Stomach (tissue), 8 donors: ENCODE measurements at regions not wholly inside any gene's neighbourhood (a gene's known extent, or its start where the extent isn't known, plus 50 kb on each side); places are given as distances from the start of the nearest gene placed in this dataset.

Experiments
- DNase-seq, 2 donors: peaks; one replicate each; pipeline versions ENCODE4 v3.0.0 to v3.0.0-alpha.2; 2013 to 2019
- H3K27ac ChIP-seq, 5 donors: fragments of 200-600 bp in 4 of 5; sonication (generic) in 4 of 5; one replicate each; pipeline ENCODE4 v1.5.1; 2013 to 2019; ENCODE audit warnings: mild to moderate bottlenecking in 1 of 5, moderate library complexity in 1 of 5
- H3K27me3 ChIP-seq, 3 donors: fragments of 200-600 bp; sonication (generic); one replicate each; pipeline ENCODE4 v1.5.1; 2017 to 2019; ENCODE audit warnings: mixed run types in 1 of 3
- H3K36me3 ChIP-seq, 4 donors: fragments of 200-600 bp; sonication (generic); 1 replicate in 3 of 4; 2 replicates in 1 of 4; pipeline ENCODE4 v1.5.1; 2016 to 2019
- H3K4me1 ChIP-seq, 4 donors: fragments of 200-600 bp; sonication (generic); one replicate each; pipeline ENCODE4 v1.5.1; 2016 to 2019
- H3K4me3 ChIP-seq, 4 donors: fragments of 200-600 bp; sonication (generic) in 3 of 4; one replicate each; pipeline ENCODE4 v1.5.1; 2016 to 2019; ENCODE audit warnings: mild to moderate bottlenecking in 1 of 4
- H3K9me3 ChIP-seq, 4 donors: fragments of 200-600 bp; sonication (generic); one replicate each; pipeline ENCODE4 v1.5.1; 2016 to 2019
- EP300 ChIP-seq: sonication (generic); formaldehyde crosslinking; IDR thresholded peaks from one replicate; pipeline ENCODE4 v1.6.1; 2017; ENCODE audit warnings: antibody characterized with exemption
- POLR2A ChIP-seq, 4 donors: fragments of 450-650 bp; IDR thresholded peaks; one replicate each; pipeline ENCODE4 v1.6.1; 2016; ENCODE audit warnings: antibody characterized with exemption in 4 of 4, control low read depth in 2 of 4, mild to moderate bottlenecking in 1 of 4, moderate library complexity in 1 of 4
- POLR2AphosphoS5 ChIP-seq, 3 donors: sonication (generic); formaldehyde crosslinking; IDR thresholded peaks; one replicate each; pipeline ENCODE4 v1.6.1; 2016; ENCODE audit warnings: antibody characterized with exemption in 3 of 3
- WGBS, 5 donors: extraction: QIAGEN DNeasy Blood & Tissue Kit in 3 of 5; methylation state at CpG; one replicate each; pipeline versions ENCODE4 v1.1.5 to v1.1.7; 2013 to 2018; 5-methylcytosine and 5-hydroxymethylcytosine counted together
- intact Hi-C: fragments of 100-400 bp; cut with DNase I; formaldehyde crosslinking; loops from one replicate; pipeline ENCODE4 v1.15.1; 2023; ENCODE audit warnings: low total_unique reads
- TF ChIP-seq, protein P1 (sequence below), 7 experiments: fragments of 450-650 bp in 4 of 7; fragments of 200-600 bp in 3 of 7; sonication (generic) in 3 of 7; IDR thresholded peaks; one replicate each; pipeline ENCODE4 v1.5.1; 2016 to 2019; ENCODE audit warnings: antibody characterized with exemption in 7 of 7, control low read depth in 2 of 7, mild to moderate bottlenecking in 1 of 7
- donor health status: healthy with polysubstance abuse.
- donor health status: Bipolar disorder and iron deficiency.
- donor health status: healthy.

DNA sequence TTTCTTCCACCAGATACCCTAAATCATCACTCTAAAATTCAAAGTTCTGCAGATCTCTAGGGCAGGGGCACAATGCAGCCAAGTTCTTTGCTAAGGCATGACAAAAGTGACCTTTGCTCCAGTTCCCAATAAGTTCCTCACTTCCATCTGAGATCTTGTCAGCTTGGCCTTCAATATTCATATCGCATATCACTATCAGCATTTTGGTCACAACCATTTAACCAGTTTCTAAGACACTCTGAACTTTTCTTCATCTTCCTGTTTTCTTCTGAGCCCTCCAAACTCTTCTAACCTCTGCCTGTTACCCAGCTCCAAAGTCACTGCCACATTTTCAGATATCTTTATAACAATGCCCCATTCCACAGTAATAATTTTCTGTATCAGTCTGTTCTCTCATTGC lies 452.6 kb upstream of the TRIB2 start:
- no peaks in the 10 kb centered on the region for H3K9me3 ChIP-seq
- intact Hi-C loops = no loop called here
- no peak overlapping the region for H3K27ac ChIP-seq
- no peak overlapping the region for H3K4me3 ChIP-seq
- no peaks in the 10 kb centered on the region for H3K36me3 ChIP-seq
- H3K4me1 ChIP-seq = peaks cover 0 to 12% (median 4%) of the 10 kb centered on the region in 4 donors
- WGBS, 5 donors = 65 to 86% (median 80%) methylated on average over 1 of the region's 1 CpG
- DNase-seq = no peak
- no peaks in the 10 kb centered on the region for H3K27me3 ChIP-seq
- TF ChIP-seq, protein P1, sequence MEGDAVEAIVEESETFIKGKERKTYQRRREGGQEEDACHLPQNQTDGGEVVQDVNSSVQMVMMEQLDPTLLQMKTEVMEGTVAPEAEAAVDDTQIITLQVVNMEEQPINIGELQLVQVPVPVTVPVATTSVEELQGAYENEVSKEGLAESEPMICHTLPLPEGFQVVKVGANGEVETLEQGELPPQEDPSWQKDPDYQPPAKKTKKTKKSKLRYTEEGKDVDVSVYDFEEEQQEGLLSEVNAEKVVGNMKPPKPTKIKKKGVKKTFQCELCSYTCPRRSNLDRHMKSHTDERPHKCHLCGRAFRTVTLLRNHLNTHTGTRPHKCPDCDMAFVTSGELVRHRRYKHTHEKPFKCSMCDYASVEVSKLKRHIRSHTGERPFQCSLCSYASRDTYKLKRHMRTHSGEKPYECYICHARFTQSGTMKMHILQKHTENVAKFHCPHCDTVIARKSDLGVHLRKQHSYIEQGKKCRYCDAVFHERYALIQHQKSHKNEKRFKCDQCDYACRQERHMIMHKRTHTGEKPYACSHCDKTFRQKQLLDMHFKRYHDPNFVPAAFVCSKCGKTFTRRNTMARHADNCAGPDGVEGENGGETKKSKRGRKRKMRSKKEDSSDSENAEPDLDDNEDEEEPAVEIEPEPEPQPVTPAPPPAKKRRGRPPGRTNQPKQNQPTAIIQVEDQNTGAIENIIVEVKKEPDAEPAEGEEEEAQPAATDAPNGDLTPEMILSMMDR (IDR thresholded peaks at IDR 0.05) = no peak
- TF ChIP-seq EP300 (no peak), POLR2AphosphoS5 (IDR thresholded peaks at IDR 0.05) (no peak), POLR2A (IDR thresholded peaks at IDR 0.05) (no peak)

DNA sequence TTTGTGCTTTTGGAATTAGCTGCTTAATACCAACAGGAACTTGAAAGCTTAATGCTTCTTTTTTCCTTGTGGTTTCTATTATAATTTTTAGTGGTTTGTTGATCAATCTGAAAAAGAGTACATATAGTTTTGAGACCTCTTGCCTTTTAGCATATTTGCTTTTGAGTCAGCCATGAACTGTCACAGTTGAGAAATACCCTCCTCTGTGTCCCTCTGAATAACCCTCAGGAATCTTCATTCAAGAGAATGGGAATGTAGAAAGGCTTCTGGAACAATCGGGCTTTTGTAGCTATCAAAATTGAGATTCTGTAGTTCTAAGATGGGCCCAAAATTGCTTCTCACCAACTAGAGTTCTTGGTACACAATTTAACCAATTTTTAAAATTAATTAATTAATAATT lies 451.1 kb upstream of the TRIB2 start:
- no peak for DNase-seq
- intact Hi-C loops = no loop called here
- 84 to 100% (median 94%) methylated on average over 1 of the region's 1 CpG for WGBS, 5 donors
- TF ChIP-seq POLR2AphosphoS5 (IDR thresholded peaks at IDR 0.05) (no peak), EP300 (no peak), POLR2A (IDR thresholded peaks at IDR 0.05) (no peak)
- TF ChIP-seq, protein P1 (IDR thresholded peaks at IDR 0.05) = no peak
- Histone ChIP-seq H3K27ac (no peak overlapping the region), H3K4me3 (no peak overlapping the region), H3K4me1 (peaks cover 0 to 12% (median 4%) of the 10 kb centered on the region in 4 donors), H3K36me3 (no peaks in the 10 kb centered on the region), H3K27me3 (no peaks in the 10 kb centered on the region), H3K9me3 (no peaks in the 10 kb centered on the region)

DNA sequence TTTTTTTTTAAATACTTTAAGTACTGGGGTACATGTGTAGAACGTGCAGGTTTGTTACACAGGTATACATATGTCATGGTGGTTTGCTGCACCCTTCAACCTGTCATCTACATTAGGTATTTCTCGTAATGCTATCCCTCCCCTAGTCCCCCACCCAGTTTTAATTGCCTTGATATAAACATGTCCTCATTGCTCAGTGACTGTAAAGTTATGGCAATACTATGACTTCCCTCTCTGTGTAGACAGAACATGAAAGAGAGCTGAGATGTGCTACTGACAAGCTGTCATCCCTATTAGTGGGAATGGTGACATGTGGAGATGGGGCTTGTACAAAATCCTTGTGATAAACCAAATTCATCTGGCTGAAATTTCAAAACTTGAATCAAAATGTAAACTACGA lies 449.7 kb upstream of the TRIB2 start:
- 93 to 96% (median 95%) methylated on average over 3 of the region's 3 CpGs for WGBS, 5 donors
- DNase-seq = no peak
- H3K27ac ChIP-seq = no peak overlapping the region
- no peaks in the 10 kb centered on the region for H3K36me3 ChIP-seq
- no peaks in the 10 kb centered on the region for H3K9me3 ChIP-seq
- no peaks in the 10 kb centered on the region for H3K27me3 ChIP-seq
- intact Hi-C loops = no loop called here
- H3K4me3 ChIP-seq = no peak overlapping the region
- H3K4me1 ChIP-seq = peaks cover 0 to 12% (median 4%) of the 10 kb centered on the region in 4 donors
- TF ChIP-seq, protein P1 (IDR thresholded peaks at IDR 0.05) = no peak
- no peak for TF ChIP-seq POLR2AphosphoS5 (IDR thresholded peaks at IDR 0.05)
- TF ChIP-seq EP300 = no peak
- TF ChIP-seq POLR2A (IDR thresholded peaks at IDR 0.05) = no peak

DNA sequence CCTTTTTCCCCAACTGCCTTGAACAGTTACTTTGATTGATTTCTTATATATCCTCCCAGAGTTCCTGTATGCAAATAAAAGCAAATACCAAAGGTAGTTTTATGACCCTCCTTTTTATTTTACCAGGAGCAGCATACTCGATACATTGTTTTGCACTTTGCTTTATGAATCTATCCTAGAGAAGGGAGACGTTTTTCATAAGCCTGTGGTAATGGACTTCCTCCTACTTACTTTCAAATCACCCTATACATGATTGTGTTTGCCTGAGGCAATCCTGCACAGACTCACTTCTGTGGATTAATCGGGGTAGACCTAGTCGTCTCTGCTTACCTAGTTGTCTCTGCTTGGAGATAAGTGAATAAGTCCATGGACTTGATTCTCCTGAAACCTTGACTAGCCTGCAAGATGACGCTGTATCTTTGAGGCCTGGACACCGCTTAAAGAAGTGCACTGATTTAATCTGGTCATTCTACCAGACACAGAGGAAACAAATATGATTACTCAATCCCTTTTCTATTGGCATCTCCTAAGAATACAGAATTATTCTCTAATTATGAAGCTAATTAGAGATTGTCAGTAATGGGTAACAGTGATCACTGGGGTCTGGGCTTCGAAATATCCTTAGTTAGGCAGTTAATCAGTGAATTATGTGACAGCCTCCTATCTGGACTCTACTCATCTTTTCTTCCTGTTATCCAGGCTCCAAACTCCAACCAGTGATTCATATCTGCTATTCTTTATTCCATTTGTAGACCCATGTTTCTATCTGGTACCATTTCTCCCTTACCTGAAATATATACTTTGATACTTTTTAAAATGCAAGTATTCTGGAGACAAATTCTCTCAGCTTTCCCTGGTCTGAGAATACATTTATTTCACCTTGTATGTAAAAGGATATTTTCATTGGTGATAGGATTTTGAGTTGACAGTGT lies 447.4 kb upstream of the TRIB2 start:
- intact Hi-C loops = no loop called here
- WGBS, 5 donors = 81 to 91% (median 83%) methylated on average over 7 of the region's 7 CpGs

More for the DNA sequence above, 447.4 kb upstream of the TRIB2 start:
- no peak overlapping the region for H3K27ac ChIP-seq
- DNase-seq = no peak
- no peaks in the 10 kb centered on the region for H3K36me3 ChIP-seq
- TF ChIP-seq, protein P1 (IDR thresholded peaks at IDR 0.05) = no peak
- TF ChIP-seq POLR2A (IDR thresholded peaks at IDR 0.05) (no peak), EP300 (no peak), POLR2AphosphoS5 (IDR thresholded peaks at IDR 0.05) (no peak)
- H3K4me3 ChIP-seq = no peak overlapping the region
- no peaks in the 10 kb centered on the region for H3K9me3 ChIP-seq
- H3K4me1 ChIP-seq = peaks cover 0 to 2% (median 0%) of the 10 kb centered on the region in 4 donors
- no peaks in the 10 kb centered on the region for H3K27me3 ChIP-seq
